GM18951 (cell line): ENCODE measurements at regions not wholly inside any gene's neighbourhood (a gene's known extent, or its start where the extent isn't known, plus 50 kb on each side); places are given as distances from the start of the nearest gene placed in this dataset.
"Not testable (repeated sequence)": the region's sequence is repeated elsewhere in the genome, so short reads cannot be mapped to it uniquely, and the experiment has no call there.

Source experiments
- POLR2A ChIP-seq: IDR thresholded peaks from 4 replicates; pipeline ENCODE4 v1.6.1; 2011; ENCODE audit warnings: mild to moderate bottlenecking; ENCODE audit not compliant: insufficient read length, insufficient read depth; ENCODE audit errors: extremely low read depth
- in situ Hi-C: fragments of 300-500 bp; cut with MboI; formaldehyde crosslinking; loops from one replicate; pipeline ENCODE4 v1.12.0; 2022; ENCODE audit warnings: low sequenced_read_pairs, mixed read lengths, inconsistent platforms; ENCODE audit not compliant: unreplicated experiment

DNA sequence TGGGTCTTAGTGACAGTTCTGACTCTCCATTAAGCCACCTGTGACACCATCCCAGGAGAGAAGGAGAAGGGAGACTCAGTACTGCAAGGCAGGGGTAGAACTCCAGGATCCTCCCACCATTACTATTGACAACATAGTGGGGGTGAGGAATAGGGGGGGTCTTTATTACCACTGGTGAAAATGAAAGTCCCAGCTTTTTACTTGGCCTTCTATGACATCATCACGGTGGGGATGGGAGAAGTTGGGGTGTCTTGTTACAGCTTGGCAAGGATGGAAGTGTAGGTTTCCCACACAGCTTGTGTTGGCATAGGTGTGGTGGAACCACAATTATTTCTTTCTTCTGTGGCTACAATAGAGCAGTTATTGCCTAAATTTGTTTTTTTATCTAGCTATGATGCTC, 203.9 kb upstream of the DTNA start:
- in situ Hi-C loops: no loop called here
- TF ChIP-seq POLR2A: no peak

- TF ChIP-seq POLR2A: no peak
- in situ Hi-C loops: no loop called here
Measured at GRCh38 chr18:34509163-34509562, 200.9 kb upstream of the DTNA start.

DNA sequence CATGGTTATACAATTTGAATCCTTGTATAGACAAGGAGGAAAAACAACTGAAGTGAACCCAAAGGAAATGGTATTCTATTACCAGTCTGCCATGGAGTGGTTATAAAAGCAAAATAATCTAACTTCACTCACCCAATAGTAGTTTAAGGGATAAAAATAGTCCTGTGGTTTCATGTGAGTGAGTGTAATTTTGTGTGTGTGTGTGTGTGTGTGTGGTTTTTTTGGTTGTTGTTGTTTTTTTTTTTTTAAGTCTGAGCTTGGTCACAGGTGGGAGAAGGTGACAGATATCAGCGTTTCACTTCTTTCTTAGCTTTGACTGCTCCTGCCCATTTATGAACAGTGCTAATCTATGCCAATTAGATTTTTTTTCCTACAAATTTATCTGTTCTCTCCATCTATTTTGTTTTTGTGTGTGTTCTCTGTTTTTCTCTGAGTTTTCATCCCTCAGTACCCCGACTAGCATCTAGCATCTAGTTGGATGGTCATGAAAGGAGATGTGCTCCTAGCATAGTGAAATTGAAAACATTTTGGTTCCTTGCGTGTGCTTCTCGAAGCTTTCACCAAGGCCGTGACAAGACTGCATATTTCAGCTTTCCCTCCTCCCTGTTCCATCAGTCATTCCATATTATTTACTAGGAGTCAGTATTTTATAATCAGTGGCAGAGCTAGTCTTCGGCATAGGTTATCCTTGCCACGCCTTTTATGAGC, 200.1 kb upstream of the DTNA start:
- in situ Hi-C loops: no loop called here
- no peak for TF ChIP-seq POLR2A

DNA sequence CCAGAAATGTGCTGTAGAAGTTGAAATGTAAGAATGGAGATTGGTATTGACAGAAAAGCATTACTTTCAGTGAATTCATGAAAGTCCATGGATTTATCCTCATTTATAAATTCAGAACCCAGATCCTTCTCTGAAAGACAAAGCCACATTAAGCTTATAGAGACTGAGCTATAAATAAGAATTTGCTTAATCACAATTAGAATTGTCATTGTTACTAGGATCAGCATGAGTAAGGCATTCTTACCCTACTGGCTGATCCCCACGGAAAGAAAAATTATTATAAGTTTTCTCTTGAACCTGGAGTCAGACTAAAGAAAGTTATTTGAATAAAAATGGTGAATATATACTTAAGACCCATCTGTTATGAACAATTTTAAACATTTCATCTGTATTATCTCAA, 199.2 kb upstream of the DTNA start:
- in situ Hi-C loops: no loop called here
- TF ChIP-seq POLR2A: no peak

DNA sequence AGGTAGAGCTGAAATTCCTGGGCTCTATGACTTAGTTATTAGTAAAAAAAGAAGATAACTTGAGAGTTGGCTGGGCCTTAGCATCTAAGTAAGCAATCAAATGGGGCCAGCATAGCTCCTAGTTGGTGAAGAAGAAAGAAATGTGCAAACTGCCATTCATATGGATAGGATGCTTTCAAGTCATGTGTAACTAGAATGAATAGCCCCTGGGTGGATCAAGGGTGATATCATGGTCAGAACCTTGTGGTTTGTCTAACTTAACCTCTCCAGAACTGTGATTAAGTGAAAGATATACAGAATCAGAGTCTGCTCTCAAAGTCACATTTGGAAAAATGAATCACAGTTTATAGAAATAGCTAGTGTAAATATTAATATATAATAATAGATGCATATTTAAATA, 198.7 kb upstream of the DTNA start:
- in situ Hi-C loops: no loop called here

DNA sequence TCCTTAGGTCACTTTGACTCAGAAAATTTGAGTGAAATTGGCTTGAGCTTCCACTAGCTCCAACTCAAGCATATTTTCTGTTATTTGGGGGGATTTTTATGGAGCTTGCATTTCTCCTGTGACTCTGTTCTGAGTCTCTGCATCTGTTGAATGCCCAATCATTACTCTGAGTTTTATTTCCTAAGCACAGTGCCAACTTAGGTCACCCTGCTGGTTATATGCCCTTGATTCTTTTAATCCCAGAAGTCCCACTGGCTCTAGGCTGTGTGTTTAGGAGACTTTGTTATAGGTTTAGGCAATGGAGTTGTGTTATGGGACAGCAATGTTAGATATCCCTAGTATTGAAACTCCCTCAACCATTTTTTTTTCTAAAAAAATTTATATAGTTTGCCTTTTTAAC, 198.2 kb upstream of the DTNA start:
- in situ Hi-C loops: no loop called here
- no peak for TF ChIP-seq POLR2A

More for the DNA sequence above, 198.7 kb upstream of the DTNA start:
- TF ChIP-seq POLR2A: no peak

- in situ Hi-C loops: no loop called here
- TF ChIP-seq POLR2A: no peak
Measured at GRCh38 chr18:34514238-34514637, 195.9 kb upstream of the DTNA start.

GRCh38 chr18:34514957-34515356, 195.1 kb upstream of the DTNA start:
- in situ Hi-C loops: no loop called here
- TF ChIP-seq POLR2A: no peak

- in situ Hi-C loops: not testable (repeated sequence)
Measured at GRCh38 chr18:34516355-34516754, 193.7 kb upstream of the DTNA start.

DNA sequence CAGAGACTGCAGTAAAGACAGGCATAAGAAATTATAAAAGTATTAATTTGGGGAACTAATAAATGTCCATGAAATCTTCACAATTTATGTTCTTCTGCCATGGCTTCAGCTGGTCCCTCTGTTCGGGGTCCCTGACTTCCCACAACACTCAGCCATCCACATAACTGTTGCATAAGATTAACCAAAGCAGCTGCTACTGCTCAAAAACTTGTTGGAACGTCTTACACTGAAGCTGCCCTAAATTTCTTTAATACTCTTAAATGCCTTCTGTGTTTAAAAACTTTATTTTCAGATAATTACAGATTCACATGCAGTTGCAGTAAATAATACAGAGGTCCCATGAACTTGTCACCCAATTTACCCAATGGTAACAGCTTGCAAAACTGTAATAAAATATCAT, 193.1 kb upstream of the DTNA start:
- in situ Hi-C loops: not testable (repeated sequence)

GRCh38 chr18:34521040-34521439, 189.1 kb upstream of the DTNA start:
- no peak for TF ChIP-seq POLR2A
- in situ Hi-C loops: no loop called here

- in situ Hi-C loops: no loop called here
- TF ChIP-seq POLR2A: no peak
Measured at GRCh38 chr18:34522603-34523002, 187.5 kb upstream of the DTNA start.

- in situ Hi-C loops: no loop called here
- no peak for TF ChIP-seq POLR2A
Measured at GRCh38 chr18:34525244-34525643, 184.9 kb upstream of the DTNA start.

DNA sequence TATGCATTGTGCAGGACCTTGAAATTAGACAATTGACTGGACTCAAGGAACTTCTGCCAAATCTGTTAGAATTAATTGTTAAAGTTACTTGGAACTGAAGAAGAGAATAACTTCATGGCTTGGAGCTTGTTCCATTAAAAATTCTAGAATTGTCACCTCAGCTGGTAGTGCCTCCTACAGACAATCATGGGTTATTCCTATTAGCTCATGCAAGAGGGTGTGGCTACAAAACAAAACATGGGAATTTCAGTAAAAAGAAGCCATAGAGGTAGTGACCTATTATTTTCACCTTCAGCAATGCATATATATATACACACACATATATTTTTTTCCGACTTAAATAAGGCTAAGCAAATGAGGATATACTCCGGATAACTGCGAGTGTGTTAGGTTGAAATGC, 181.9 kb upstream of the DTNA start:
- in situ Hi-C loops: no loop called here
- no peak for TF ChIP-seq POLR2A
